GM23248 (cell line): ENCODE measurements at regions not wholly inside any gene's neighbourhood (a gene's known extent, or its start where the extent isn't known, plus 50 kb on each side); places are given as distances from the start of the nearest gene placed in this dataset.

Experiments
- EZH2 ChIP-seq: fragments of 200-600 bp; sonication (generic); IDR thresholded peaks from 2 replicates; pipeline ENCODE4 v1.6.1; 2018; ENCODE audit warnings: antibody characterized with exemption, mild to moderate bottlenecking; ENCODE audit not compliant: insufficient read depth, poor library complexity, severe bottlenecking
- EZH2phosphoT487 ChIP-seq: fragments of 200-600 bp; sonication (generic); IDR thresholded peaks from 2 replicates; pipeline ENCODE4 v1.6.1; 2018; ENCODE audit warnings: antibody characterized with exemption, moderate library complexity, mild to moderate bottlenecking, low read depth; ENCODE audit not compliant: insufficient read depth

DNA sequence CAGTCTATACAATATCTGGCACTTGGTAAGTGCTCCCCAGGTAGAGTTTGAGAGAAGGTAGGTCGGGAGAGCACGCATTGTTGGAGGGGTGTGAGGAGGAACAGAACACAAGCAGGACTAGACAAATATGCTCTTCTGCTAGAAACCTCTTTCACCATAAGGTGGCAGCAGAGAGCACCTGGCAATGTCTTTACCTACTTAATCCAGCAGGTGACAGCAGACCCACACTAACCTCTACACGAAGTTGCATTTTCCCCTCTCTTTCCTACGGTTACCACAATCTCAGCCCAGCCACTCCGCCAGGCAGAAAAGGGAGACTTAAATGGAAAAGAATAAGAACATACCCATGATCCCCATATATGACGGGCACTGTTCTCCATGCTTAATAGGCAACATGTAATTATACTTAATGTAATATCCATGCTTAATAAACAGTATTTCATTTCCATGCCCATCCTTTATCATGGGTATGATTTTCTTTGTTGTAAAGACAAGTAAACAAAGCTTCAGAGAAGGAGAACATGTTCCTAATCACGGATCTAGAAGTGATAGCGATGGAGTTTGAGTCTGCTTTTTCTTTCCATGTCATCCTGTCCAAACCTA lies 55.1 kb upstream of the CCL2 start:
- TF ChIP-seq EZH2phosphoT487 (no peak), EZH2 (no peak)
